ENCODE measurements at regions not wholly inside any gene's neighbourhood (a gene's known extent, or its start where the extent isn't known, plus 50 kb on each side); places are given as distances from the start of the nearest gene placed in this dataset.

DNA sequence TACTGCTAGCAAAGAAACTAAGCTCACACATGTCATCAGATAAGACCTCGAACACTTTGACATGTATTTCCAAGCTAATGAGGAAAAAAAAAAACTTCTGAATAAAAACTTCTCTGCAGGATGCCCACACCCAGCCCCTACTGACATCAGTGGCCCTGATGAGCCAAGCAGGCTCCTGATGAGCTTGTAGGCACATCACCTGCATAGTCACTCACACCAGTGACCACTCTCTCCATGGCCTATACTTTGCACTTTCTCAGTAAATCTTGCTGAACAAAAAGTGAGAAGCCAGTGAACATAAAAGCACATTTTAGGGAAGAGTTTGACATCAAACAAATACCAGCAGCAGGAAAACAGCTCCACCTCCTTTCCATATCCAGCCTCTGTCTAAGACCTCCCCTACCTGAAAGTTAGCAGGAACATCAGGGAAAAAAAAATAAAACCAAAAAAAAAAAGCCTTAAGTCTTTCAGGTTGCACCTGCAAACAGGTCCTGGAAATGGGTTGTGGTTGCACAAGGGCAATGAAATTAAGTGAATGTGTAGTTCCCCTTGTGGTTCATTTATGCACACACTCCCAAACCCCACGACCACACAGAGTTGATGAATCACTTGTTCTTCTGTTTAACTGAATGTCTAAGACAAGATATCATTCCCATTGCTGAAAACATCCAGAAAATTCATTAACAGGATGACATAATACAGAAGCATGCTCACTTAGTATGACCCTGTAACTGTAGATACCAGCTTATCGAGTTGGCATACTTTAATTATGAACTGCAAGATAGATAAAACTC lies 205.2 kb upstream of the PDE1C start:
- Histone ChIP-seq H3K27me3 (replicated peaks in 1 of 7) (peaks cover 0 to 3% (median 0%) of the 10 kb centered on the region in 7 donors), H3K36me3 (no peaks in the 10 kb centered on the region), H3K9me3 (no peaks in the 10 kb centered on the region), H3K27ac (no peak overlapping the region), H3K4me1 (no peaks in the 10 kb centered on the region), H3K4me3 (no peak overlapping the region)
- intact Hi-C loops (cut with DNase I; ENCODE audit: low total_unique reads) = no loop called here
- TF ChIP-seq POLR2AphosphoS5 (IDR thresholded peaks at IDR 0.05) (no peak), POLR2A (IDR thresholded peaks at IDR 0.05) (no peak)
- TF ChIP-seq, protein P1, sequence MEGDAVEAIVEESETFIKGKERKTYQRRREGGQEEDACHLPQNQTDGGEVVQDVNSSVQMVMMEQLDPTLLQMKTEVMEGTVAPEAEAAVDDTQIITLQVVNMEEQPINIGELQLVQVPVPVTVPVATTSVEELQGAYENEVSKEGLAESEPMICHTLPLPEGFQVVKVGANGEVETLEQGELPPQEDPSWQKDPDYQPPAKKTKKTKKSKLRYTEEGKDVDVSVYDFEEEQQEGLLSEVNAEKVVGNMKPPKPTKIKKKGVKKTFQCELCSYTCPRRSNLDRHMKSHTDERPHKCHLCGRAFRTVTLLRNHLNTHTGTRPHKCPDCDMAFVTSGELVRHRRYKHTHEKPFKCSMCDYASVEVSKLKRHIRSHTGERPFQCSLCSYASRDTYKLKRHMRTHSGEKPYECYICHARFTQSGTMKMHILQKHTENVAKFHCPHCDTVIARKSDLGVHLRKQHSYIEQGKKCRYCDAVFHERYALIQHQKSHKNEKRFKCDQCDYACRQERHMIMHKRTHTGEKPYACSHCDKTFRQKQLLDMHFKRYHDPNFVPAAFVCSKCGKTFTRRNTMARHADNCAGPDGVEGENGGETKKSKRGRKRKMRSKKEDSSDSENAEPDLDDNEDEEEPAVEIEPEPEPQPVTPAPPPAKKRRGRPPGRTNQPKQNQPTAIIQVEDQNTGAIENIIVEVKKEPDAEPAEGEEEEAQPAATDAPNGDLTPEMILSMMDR (IDR thresholded peaks at IDR 0.05 in 8 of 11, conservative IDR thresholded peaks at IDR 0.05 in 3 of 11) = no peak
- DNase-seq = no peak
- 30 to 44% (median 38%) methylated on average over 3 of the region's 3 CpGs for WGBS, 5 donors

- 78 to 100% (median 87%) methylated on average over 1 of the region's 1 CpG for WGBS, 5 donors
- H3K9me3 ChIP-seq = no peaks in the 10 kb centered on the region
Observed at GRCh38 chr7:32273297-32273696, 203.1 kb upstream of the PDE1C start.

GRCh38 chr7:32266932-32267475 lies 196.8 kb upstream of the PDE1C start:
- no peaks in the 10 kb centered on the region for H3K4me1 ChIP-seq
- intact Hi-C loops (cut with DNase I; ENCODE audit: low total_unique reads) = no loop called here
- no peaks in the 10 kb centered on the region for H3K9me3 ChIP-seq
- H3K36me3 ChIP-seq = no peaks in the 10 kb centered on the region
- H3K27ac ChIP-seq = no peak overlapping the region
- 68 to 85% (median 77%) methylated on average over 12 to 16 of the region's 16 CpGs for WGBS, 5 donors
- no peak overlapping the region for H3K4me3 ChIP-seq
- TF ChIP-seq POLR2A (IDR thresholded peaks at IDR 0.05) (no peak), POLR2AphosphoS5 (IDR thresholded peaks at IDR 0.05) (no peak)
- TF ChIP-seq, protein P1 (IDR thresholded peaks at IDR 0.05 in 8 of 11, conservative IDR thresholded peaks at IDR 0.05 in 3 of 11) = no peak
- DNase-seq = no peak
- no peaks in the 10 kb centered on the region for H3K27me3 ChIP-seq (replicated peaks in 1 of 7)

More at GRCh38 chr7:32273297-32273696, 203.1 kb upstream of the PDE1C start:
- TF ChIP-seq POLR2A (IDR thresholded peaks at IDR 0.05) (no peak), POLR2AphosphoS5 (IDR thresholded peaks at IDR 0.05) (no peak)
- TF ChIP-seq, protein P1 (IDR thresholded peaks at IDR 0.05 in 8 of 11, conservative IDR thresholded peaks at IDR 0.05 in 3 of 11) = no peak
- no peak for DNase-seq
- H3K27me3 ChIP-seq (replicated peaks in 1 of 7) = peaks cover 0 to under 1% (median 0%) of the 10 kb centered on the region in 7 donors
- no peak overlapping the region for H3K4me3 ChIP-seq
- intact Hi-C loops (cut with DNase I; ENCODE audit: low total_unique reads) = no loop called here
- no peaks in the 10 kb centered on the region for H3K36me3 ChIP-seq
- H3K27ac ChIP-seq = no peak overlapping the region
- H3K4me1 ChIP-seq = no peaks in the 10 kb centered on the region

- Histone ChIP-seq H3K36me3 (no peaks in the 10 kb centered on the region), H3K4me3 (no peak overlapping the region), H3K27me3 (replicated peaks in 1 of 7) (no peaks in the 10 kb centered on the region), H3K4me1 (no peaks in the 10 kb centered on the region), H3K9me3 (no peaks in the 10 kb centered on the region), H3K27ac (no peak overlapping the region)
- intact Hi-C loops (cut with DNase I; ENCODE audit: low total_unique reads) = no loop called here
- TF ChIP-seq, protein P1 (IDR thresholded peaks at IDR 0.05 in 8 of 11, conservative IDR thresholded peaks at IDR 0.05 in 3 of 11) = no peak
- TF ChIP-seq POLR2AphosphoS5 (IDR thresholded peaks at IDR 0.05) = no peak
- TF ChIP-seq POLR2A (IDR thresholded peaks at IDR 0.05) = no peak
- 91 to 97% (median 94%) methylated on average over 2 of the region's 2 CpGs for WGBS, 5 donors
- DNase-seq = no peak
Observed at GRCh38 chr7:32264702-32265284, 194.6 kb upstream of the PDE1C start.

Data from spleen (tissue), 11 donors.